HG03354 (cell line): ENCODE measurements at regions not wholly inside any gene's neighbourhood (a gene's known extent, or its start where the extent isn't known, plus 50 kb on each side); places are given as distances from the start of the nearest gene placed in this dataset.

Experiments used
- ATAC-seq: cut with Tn5 transposase; IDR thresholded peaks from one replicate; pipeline ENCODE4 v1.9.1; 2021; ENCODE audit warnings: mild to moderate bottlenecking; ENCODE audit not compliant: unreplicated experiment, poor library complexity, severe bottlenecking

DNA sequence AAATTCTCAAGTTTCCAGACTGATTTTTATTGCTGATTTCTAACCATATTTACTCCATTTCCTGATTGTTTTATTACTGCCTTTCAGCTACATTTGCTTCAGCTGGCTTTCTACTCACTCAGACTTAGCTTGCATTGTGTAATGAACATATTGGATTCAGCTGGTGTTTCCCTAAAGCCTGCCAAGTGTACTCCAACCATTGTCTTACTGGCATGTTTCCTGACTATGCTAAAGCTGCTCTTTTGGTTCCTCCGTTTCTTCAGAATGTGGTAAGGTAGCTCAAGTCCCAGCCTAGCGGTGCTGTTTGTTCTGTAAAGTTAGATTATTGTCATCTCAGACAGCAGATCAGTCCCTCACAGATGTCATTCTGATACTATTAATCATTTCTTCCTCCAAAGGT is 53.1 kb upstream of the GLRA2 start:
- no peak for ATAC-seq

DNA sequence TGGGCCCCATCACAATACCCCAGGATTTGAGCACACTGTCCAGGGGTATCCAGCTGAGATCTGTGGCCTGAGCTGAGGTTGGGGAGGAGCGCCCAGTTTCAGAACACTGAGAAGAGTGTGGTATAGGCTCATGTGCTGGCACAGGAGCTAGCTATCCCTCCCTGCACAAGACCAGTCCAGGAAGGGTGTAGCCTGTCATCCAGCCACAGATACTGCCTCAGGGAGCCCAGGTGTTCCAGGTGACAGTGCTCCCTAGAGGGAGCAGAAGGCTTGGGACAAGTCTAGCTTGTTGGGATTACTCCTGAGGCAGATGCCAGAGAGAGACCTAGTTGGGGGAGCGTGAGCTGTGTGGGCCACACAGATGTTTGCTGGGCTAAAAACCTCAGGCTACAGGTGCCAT is 79.6 kb upstream of the GLRA2 start:
- ATAC-seq: no peak

DNA sequence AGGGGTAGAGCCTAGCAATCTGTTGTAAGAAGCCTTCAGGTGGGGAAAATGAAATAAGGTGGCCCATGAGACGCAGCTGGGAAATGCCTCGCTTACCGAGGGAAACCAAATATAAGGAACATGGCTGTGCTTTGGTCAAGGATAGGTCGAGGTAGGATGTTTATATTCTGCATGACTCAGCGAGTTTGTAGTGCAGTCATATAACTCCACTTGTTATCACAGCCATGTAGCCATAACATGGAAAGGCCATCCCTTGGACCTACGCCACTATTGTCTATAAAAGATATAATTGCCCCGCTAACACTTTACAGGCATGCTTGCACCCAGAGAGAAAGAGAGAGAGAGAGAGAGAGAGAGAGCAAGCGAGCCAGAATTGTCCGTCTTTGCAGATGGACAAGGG is 80.9 kb upstream of the GLRA2 start:
- no peak for ATAC-seq

DNA sequence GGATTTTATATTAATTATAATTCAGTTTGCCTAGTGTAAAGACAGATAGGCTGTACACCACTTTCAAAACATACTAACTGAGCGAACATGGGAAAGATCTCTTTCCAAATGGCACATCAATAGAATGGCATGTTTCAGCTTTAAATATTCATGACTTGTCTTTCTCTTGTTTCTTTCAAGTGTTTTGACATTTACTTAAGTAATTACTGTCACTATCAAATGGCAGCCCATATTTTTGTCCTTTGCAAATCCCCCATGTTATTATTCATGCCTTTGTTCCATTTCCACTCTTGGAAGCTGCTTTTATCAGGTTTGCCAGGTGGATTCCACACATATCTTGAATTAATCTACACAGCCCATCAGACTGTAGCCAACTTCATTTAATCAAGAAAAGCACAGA is 89.2 kb upstream of the GLRA2 start:
- ATAC-seq: no peak

- ATAC-seq: no peak
Observed at GRCh38 chrX:14427614-14428013, 101.7 kb upstream of the GLRA2 start.

DNA sequence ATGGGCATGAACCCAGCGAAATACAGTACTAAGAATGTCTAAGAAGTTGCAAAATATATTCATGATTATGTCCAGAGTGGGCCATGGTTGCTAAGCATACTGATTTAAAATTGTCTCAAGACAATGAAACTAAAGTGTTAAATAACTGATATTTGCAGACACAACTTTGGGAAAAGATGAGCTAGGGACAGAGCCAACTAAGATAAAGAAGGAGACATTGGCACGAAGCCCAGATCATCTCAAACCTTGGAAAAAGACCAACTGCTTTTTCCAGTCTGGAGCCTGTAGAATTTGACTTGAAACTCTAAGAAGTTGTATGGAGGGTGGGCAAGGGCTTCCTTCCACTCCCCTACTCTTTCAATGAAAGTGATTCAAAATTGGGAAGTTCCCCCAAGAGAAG is 108.5 kb upstream of the GLRA2 start:
- ATAC-seq: no peak

DNA sequence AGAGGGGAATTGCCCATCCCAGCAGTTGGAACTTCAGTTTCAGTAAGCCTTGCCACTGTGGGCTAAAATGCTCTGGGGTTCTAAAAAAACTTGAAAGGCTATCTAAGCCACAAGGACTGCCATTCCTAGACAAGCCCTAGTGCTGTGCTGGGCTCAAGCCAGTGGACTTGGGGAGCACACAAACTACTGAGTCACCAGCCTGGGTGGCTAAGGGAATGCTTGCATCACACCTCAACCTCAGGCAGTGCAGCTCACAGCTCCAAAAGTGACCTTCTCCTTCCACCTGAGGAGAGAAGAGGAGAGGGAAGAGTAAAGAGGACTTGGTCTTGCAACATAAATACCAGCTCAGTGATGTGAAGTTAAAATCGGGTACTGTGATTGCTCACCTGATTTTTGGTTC is 116.7 kb upstream of the GLRA2 start:
- no peak for ATAC-seq

DNA sequence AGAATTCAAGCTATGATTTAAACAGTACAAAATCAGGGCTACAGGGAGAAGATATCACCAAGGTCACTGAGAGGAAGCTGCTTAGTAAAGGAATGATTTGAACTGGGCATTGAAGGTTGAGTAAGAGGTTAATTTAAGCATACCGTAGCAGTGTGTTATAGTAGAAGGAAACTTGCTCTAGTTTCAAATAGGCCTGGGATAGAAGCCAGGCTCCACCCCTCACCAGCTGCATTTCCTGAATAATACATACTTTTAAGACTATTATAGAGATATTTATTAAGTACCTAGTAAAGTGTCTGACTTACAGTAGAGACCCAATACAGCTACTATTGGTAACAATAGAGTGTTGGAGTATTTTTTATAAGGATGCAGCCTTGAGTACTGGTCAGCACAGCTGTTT is 118.0 kb upstream of the GLRA2 start:
- ATAC-seq: no peak

DNA sequence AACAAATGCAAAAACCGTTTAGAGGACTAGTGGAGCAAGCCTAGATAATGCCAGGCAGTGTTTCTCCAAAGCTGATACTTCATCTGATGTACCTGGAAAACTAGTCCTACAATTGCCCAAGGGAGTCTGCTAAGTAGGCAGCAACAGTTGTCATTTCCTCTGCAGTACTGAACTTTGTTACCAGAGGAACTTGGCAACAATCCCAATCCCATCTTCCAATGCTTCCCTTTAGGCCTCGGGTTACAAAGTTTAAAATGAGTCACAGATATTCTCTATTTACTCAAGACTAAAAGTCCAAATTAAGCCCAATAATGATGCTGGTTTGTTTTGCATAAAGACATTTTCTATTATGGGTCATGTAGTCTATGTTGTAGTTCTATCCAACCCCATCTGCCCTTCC is 120.0 kb upstream of the GLRA2 start:
- no peak for ATAC-seq

DNA sequence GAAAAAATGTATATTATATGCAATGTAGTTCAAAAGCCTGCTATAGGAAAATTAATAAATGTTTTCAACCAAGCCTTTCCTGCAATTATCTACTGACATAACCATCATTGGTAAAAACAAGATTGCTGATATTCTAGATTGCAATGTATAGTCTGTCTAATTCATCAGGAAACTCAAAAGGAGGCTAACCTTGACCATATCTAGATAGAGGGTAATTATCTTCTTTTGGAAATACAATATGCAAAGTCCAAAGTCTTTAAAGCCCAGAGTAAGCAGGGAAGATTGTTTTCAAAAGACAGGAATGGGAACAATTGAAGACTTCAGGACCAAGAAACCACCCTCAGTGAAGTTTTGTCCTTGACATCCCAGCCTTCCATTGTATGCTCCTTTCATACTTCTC is 123.1 kb upstream of the GLRA2 start:
- no peak for ATAC-seq

GRCh38 chrX:14398725-14399124 is 130.6 kb upstream of the GLRA2 start:
- ATAC-seq: no peak

GRCh38 chrX:14389682-14390081 is 139.7 kb upstream of the GLRA2 start:
- ATAC-seq: no peak

GRCh38 chrX:14386981-14387380 is 142.4 kb upstream of the GLRA2 start:
- no peak for ATAC-seq

- no peak for ATAC-seq
Observed at GRCh38 chrX:14380044-14380443, 149.3 kb upstream of the GLRA2 start.

DNA sequence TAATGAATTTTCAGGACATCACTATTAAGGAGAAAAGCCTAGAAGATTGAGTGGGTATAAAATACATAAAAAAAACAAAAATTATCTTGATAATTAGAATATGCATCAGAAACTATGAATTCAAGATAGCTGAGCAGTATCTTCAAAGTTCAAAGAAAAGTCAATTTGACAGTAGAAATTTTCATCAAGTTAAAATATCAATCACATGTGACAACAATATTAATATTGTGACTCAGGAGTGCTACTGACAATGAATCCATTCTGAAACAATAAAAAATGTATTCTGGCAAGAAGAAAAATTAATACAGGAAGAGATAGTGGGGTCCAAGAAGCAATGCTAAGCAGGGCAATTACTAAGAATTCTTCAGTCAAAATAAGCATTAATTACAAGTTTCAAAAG is 151.9 kb upstream of the GLRA2 start:
- ATAC-seq: no peak

DNA sequence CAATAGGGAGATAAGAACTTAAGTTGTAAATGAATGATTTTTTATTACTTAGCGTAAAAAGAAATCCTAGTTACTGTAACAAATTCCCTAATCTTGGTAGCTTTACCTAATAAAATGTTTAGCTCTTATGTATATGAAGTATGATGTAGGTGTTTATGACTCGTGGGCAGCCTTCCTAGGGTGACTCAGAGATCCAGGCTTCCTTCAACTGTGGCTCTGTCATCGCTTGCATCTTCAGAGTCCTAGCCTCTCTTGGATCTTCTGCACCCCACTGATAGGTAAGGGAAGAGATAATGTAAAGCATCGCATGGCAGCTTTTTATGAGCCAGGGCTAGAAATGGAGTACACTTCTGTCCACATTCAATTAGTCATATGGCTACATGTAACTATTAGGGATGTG is 165.6 kb upstream of the GLRA2 start:
- ATAC-seq: no peak

- ATAC-seq: no peak
Observed at GRCh38 chrX:14362721-14363120, 166.6 kb upstream of the GLRA2 start.

DNA sequence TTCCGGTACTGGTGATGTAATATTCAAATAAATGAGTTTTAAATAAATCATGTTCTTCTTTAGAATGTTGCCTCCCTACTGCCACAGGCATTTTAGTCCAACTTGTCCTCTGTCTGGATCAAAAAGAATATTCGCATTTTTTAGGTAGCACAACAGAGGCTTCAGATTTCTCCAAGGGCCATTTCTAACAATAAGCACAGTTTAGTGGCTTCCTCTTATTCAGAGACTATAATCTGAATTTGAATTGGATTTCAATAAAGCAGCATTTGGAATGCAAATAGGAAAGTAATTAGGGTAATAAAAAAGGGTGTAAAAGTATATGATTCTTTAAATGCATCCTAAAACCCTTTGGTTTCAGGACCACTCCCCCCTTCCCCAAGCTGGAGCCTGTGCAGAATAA is 167.9 kb upstream of the GLRA2 start:
- no peak for ATAC-seq

- no peak for ATAC-seq
Observed at GRCh38 chrX:14359727-14360126, 169.6 kb upstream of the GLRA2 start.

DNA sequence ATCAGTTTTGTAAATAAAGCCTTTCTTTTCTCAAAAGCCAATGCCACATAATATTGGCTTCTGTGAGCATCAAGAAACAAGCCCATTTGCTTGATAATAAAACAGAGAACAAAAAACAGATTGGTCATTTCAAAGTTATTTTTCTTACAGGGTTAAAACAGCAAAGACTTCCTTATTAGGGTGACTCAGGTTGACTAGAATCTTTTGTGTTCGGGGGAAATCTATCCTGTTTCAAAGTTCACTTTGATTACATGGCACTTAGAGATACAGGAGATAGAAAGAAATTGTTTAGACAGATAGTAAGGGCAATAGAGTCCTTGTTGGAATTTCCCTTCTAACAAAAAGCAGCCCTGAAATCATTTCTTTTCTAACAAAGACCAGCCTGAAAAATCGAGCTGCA is 170.0 kb upstream of the GLRA2 start:
- no peak for ATAC-seq

DNA sequence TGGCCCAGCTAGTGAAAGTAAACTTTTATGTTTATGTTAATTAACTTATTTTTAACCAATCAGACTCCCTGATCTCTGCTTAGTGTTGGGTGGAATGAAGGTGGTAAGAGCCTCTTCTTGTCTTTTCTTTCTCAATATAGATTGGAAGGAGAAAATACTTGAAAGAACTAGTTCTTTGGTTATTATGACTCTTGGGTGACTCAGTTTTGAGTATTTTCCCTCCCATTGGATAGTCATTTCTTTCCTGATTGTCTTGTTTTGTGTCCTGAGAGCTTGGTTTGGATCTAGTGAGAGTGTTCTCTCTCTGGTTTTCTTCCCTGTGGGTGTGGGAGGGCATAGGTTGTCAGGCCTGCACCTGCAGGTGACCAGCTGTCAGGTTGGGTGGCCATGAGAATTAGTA is 172.0 kb upstream of the GLRA2 start:
- ATAC-seq: no peak

GRCh38 chrX:14356401-14356800 is 172.9 kb upstream of the GLRA2 start:
- no peak for ATAC-seq

DNA sequence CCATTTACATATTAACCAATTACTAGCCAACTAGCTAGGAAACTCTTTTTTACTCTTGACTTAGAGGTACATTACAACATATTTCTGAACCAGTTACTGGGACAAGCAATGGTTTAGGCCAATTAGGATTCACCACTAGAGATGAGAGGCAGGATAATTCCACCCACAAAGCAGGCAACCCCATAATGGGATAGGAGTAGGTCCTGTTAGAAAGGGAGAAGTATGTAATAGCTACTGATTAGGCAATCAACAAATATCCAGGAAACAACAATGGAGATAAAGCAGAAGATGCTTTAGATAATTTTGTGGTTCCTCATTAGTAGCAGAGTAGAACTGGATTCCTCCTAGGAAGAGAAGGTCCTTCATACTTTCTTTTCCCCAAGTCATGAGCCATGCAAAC is 173.8 kb upstream of the GLRA2 start:
- ATAC-seq: no peak
